SK-N-SH (cell line): ENCODE measurements at regions not wholly inside any gene's neighbourhood (a gene's known extent, or its start where the extent isn't known, plus 50 kb on each side); places are given as distances from the start of the nearest gene placed in this dataset.

Source experiments
- CTCF ChIA-PET: fragments of 300-600, 350-600 bp; formaldehyde crosslinking; extraction: SDS; loops from one replicate; lab custom pipeline; 2021; lab: Yijun Ruan, JAX
- POLR2A ChIA-PET: fragments of 350-600 bp; sonication (Branson Sonifier 250); formaldehyde crosslinking; extraction: SDS; loops from one replicate; lab custom pipeline; 2020; ENCODE audit warnings: antibody characterized with exemption, inconsistent platforms; lab: Yijun Ruan, JAX
- DNase-seq: peaks from one replicate; pipeline ENCODE4 v3.0.0; 2012
- H2AFZ ChIP-seq: fragments of 200-600 bp; sonication (generic); 2 replicates; pipeline ENCODE4 v1.8.1; 2016; ENCODE audit warnings: antibody characterized with exemption, mild to moderate bottlenecking, low read depth
- H3F3A ChIP-seq: fragments of 200-600 bp; sonication (generic); replicated peaks from 2 replicates; pipeline ENCODE3; 2016; ENCODE audit warnings: antibody characterized with exemption, mild to moderate bottlenecking; ENCODE audit not compliant: insufficient read depth
- H3K27ac ChIP-seq, 2 experiments: fragments of 200-500 bp in 1 of 2; fragments of 200-600 bp in 1 of 2; sonication (Bioruptor generic) in 1 of 2; sonication (generic), shearing (Covaris generic) in 1 of 2; 2 replicates each; pipeline versions ENCODE4 v1.5.1 to v1.6.1; 2014 to 2016; ENCODE audit warnings: low read depth in 2 of 2, inconsistent platforms in 1 of 2, low read length in 1 of 2, mild to moderate bottlenecking in 1 of 2, mixed read lengths in 1 of 2
- H3K27me3 ChIP-seq: fragments of 200-600 bp; sonication (generic), shearing (Covaris generic); 2 replicates; pipeline ENCODE4 v1.6.1; 2016; ENCODE audit warnings: mixed run types; ENCODE audit not compliant: insufficient read depth
- H3K36me3 ChIP-seq, 2 experiments: fragments of 200-500 bp in 1 of 2; fragments of 200-600 bp in 1 of 2; sonication (Bioruptor generic) in 1 of 2; sonication (generic) in 1 of 2; replicated peaks in 1 of 2; 2 replicates each; pipeline versions ENCODE3 to v1.5.1; 2014 to 2016; ENCODE audit warnings: low read length in 1 of 2, mild to moderate bottlenecking in 1 of 2; ENCODE audit not compliant: insufficient read depth in 2 of 2, control insufficient read depth in 1 of 2
- H3K4me1 ChIP-seq, 2 experiments: fragments of 200-500 bp in 1 of 2; fragments of 200-600 bp in 1 of 2; sonication (Bioruptor generic) in 1 of 2; sonication (generic), shearing (Covaris generic) in 1 of 2; 2 replicates each; pipeline versions ENCODE4 v1.5.1 to v1.6.1; 2014 to 2016; ENCODE audit warnings: low read depth in 1 of 2, low read length in 1 of 2, mixed run types in 1 of 2; ENCODE audit not compliant: insufficient read depth in 2 of 2, control insufficient read depth in 1 of 2
- H3K4me2 ChIP-seq: fragments of 200-600 bp; sonication (generic), shearing (Covaris generic); 2 replicates; pipeline ENCODE4 v1.6.1; 2017; ENCODE audit warnings: mixed run types
- H3K4me3 ChIP-seq, 2 experiments: fragments of 200-500 bp in 1 of 2; fragments of 200-600 bp in 1 of 2; sonication (Bioruptor generic) in 1 of 2; sonication (generic), shearing (Covaris generic) in 1 of 2; 2 replicates each; pipeline versions ENCODE4 v1.5.1 to v1.8.1; 2014 to 2016; ENCODE audit warnings: low read depth in 2 of 2, inconsistent platforms in 1 of 2, low read length in 1 of 2, mild to moderate bottlenecking in 1 of 2, mixed read lengths in 1 of 2, moderate library complexity in 1 of 2
- H3K79me2 ChIP-seq: fragments of 200-600 bp; sonication (generic); 2 replicates; pipeline ENCODE4 v1.8.1; 2017; ENCODE audit warnings: mild to moderate bottlenecking; ENCODE audit not compliant: insufficient read depth
- H3K9ac ChIP-seq: fragments of 200-600 bp; sonication (generic); 2 replicates; pipeline ENCODE4 v1.6.1; 2017; ENCODE audit warnings: mixed run types
- H3K9me2 ChIP-seq: fragments of 200-600 bp; sonication (generic); 2 replicates; pipeline ENCODE4 v1.6.1; 2017; ENCODE audit warnings: mixed run types
- H3K9me3 ChIP-seq: fragments of 200-600 bp; sonication (generic); 2 replicates; pipeline ENCODE4 v1.6.1; 2017; ENCODE audit warnings: mixed run types, mild to moderate bottlenecking, moderate library complexity
- H4K20me1 ChIP-seq: fragments of 200-600 bp; sonication (generic); 2 replicates; pipeline ENCODE4 v1.6.1; 2017; ENCODE audit warnings: mild to moderate bottlenecking, mixed run types; ENCODE audit not compliant: insufficient read depth
- CHD2 ChIP-seq: fragments of 150-350 bp; IDR thresholded peaks from 2 replicates; pipeline ENCODE4 v1.6.1; 2018; ENCODE audit warnings: low read length; ENCODE audit not compliant: partially characterized antibody
- EZH2phosphoT487 ChIP-seq: fragments of 200-600 bp; sonication (generic); IDR thresholded peaks from 2 replicates; pipeline ENCODE4 v1.6.1; 2017; ENCODE audit warnings: low read depth, mixed run types, mild to moderate bottlenecking, antibody characterized with exemption, moderate library complexity, borderline replicate concordance
- GATA2 ChIP-seq: sonication (generic); formaldehyde crosslinking; IDR thresholded peaks from 2 replicates; pipeline ENCODE4 v1.5.0; 2020; ENCODE audit warnings: mild to moderate bottlenecking, missing genetic modification reagents
- JUND ChIP-seq: IDR thresholded peaks from 2 replicates; pipeline ENCODE4 v1.4.0; 2012
- MAX ChIP-seq: IDR thresholded peaks from 2 replicates; pipeline ENCODE4 v1.4.0; 2012; ENCODE audit warnings: low read depth
- MXI1 ChIP-seq: IDR thresholded peaks from 2 replicates; pipeline ENCODE4 v1.6.1; 2012; ENCODE audit warnings: mild to moderate bottlenecking, low read depth, low read length, improper control_type of control experiment
- NRF1 ChIP-seq: IDR thresholded peaks from 2 replicates; pipeline ENCODE4 v1.6.1; 2012; ENCODE audit warnings: low read depth, mild to moderate bottlenecking, low read length
- RAD21 ChIP-seq: IDR thresholded peaks from 2 replicates; pipeline ENCODE4 v1.6.1; 2012; ENCODE audit warnings: mild to moderate bottlenecking, low read length
- RCOR1 ChIP-seq: fragments of 150-350 bp; IDR thresholded peaks from 2 replicates; pipeline ENCODE4 v1.6.1; 2017; ENCODE audit warnings: antibody characterized with exemption, low read length
- REST ChIP-seq: IDR thresholded peaks from 2 replicates; pipeline ENCODE4 v1.6.1; 2012; ENCODE audit warnings: mild to moderate bottlenecking, low read depth, low read length, moderate library complexity
- RFX5 ChIP-seq: IDR thresholded peaks from 2 replicates; pipeline ENCODE4 v1.6.1; 2012; ENCODE audit warnings: mild to moderate bottlenecking, improper control_type of control experiment, low read length
- SMC3 ChIP-seq: IDR thresholded peaks from 2 replicates; pipeline ENCODE4 v1.6.1; 2012; ENCODE audit warnings: low read depth, low read length, improper control_type of control experiment
- TCF12 ChIP-seq: IDR thresholded peaks from 2 replicates; pipeline ENCODE4 v1.4.0; 2012
- TEAD4 ChIP-seq: IDR thresholded peaks from 2 replicates; pipeline ENCODE4 v1.4.0; 2012; ENCODE audit warnings: mild to moderate bottlenecking, borderline replicate concordance; ENCODE audit not compliant: insufficient read depth
- YY1 ChIP-seq: IDR thresholded peaks from 2 replicates; pipeline ENCODE4 v1.4.0; 2012; ENCODE audit warnings: low read depth, mild to moderate bottlenecking
- WGBS: methylation state at CpG from one replicate; pipeline ENCODE4 v1.1.6; 2017; ENCODE audit warnings: low lambda C conversion rate; 5-methylcytosine and 5-hydroxymethylcytosine counted together
- TF ChIP-seq, protein P1 (sequence below): IDR thresholded peaks from 2 replicates; pipeline ENCODE4; 2012

DNA sequence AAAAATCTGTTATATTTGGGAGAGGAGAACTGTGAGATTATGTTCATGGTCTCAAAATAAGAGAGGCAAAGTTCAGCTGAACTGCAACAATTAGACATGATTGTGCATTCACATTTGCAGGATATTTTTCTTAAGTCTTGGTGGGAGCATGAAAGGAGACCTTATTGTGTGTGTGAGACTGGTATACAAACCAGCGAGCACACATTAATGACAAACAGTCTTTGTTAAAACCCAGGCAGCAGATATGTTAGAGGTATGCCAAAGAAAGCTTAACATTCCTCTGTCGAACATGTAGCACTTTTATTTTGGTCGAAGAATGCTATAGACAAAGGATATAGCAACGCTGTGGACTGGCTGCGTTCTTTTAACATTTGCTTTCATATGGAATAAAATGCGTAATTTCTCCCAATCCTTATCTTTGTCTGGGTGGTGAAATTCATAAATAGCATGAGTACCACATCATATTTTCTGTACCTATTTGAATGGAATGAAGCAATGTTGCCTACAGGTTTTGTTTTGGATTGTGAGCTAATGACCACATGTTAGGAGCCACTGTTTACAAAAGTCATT lies 88.4 kb downstream of the ICOS start:
- Histone ChIP-seq H3K79me2 (no peaks in the 10 kb centered on the region), H2AFZ (no peak overlapping the region), H3K4me2 (no peak overlapping the region), H3K9me3 (no peaks in the 10 kb centered on the region), H3K9ac (no peak overlapping the region), H3K4me1 (peaks cover 0 to 24% of the 10 kb centered on the region in 2 experiments; a peak in 3 of 4 replicates), H3K4me3 (no peak overlapping the region), H3K27me3 (no peaks in the 10 kb centered on the region; the same call in 1 of the 2 replicates), H3K36me3 (no peaks in the 10 kb centered on the region), H3K9me2 (no peaks in the 10 kb centered on the region), H3K27ac (no peak overlapping the region), H3F3A (no peaks in the 10 kb centered on the region), H4K20me1 (no peaks in the 10 kb centered on the region)
- ChIA-PET POLR2A (no interaction called here), CTCF (interaction anchor here (0.5 to 2.3 kb wide), 25 partner anchors 9 to 1901 kb away, joined by 3 to 12 read pairs (median 3); no protein-coding TSS in a partner anchor)
- no peak for DNase-seq
- WGBS = 55% methylated on average over 6 of the region's 6 CpGs
- TF ChIP-seq EZH2phosphoT487 (no peak), JUND (no peak), YY1 (no peak), CHD2 (no peak), RCOR1 (no peak), SMC3 (no peak), RAD21 (no peak), NRF1 (no peak), MAX (no peak), MXI1 (no peak), GATA2 (no peak), TEAD4 (no peak), REST (no peak), TCF12 (no peak), RFX5 (no peak)
- TF ChIP-seq, protein P1, sequence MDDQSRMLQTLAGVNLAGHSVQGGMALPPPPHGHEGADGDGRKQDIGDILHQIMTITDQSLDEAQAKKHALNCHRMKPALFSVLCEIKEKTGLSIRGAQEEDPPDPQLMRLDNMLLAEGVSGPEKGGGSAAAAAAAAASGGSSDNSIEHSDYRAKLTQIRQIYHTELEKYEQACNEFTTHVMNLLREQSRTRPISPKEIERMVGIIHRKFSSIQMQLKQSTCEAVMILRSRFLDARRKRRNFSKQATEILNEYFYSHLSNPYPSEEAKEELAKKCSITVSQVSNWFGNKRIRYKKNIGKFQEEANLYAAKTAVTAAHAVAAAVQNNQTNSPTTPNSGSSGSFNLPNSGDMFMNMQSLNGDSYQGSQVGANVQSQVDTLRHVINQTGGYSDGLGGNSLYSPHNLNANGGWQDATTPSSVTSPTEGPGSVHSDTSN = no peak
